Activated T-cell treated with anti-CD3 and anti-CD28 coated beads, Interleukin-2, amount 50 U/mL, for 4 hours (primary cell): ENCODE measurements at regions not wholly inside any gene's neighbourhood (a gene's known extent, or its start where the extent isn't known, plus 50 kb on each side); places are given as distances from the start of the nearest gene placed in this dataset.

Experiments used
- ATAC-seq, 2 donors: fragments of 200-7000 bp; cut with Tn5 transposase; one replicate each; pipeline ENCODE4 v1.10.0; 2021
- DNase-seq: peaks from one replicate; pipeline ENCODE4 v3.0.0-alpha.2; 2020
- H3K27me3 Mint-ChIP-seq: one replicate; pipeline ENCODE4 v1.8.0; 2021; ENCODE audit warnings: low read depth, mixed read lengths
- H3K36me3 Mint-ChIP-seq: one replicate; pipeline ENCODE4 v1.8.0; 2022; ENCODE audit warnings: mixed read lengths; ENCODE audit not compliant: insufficient read depth
- H3K4me1 Mint-ChIP-seq: one replicate; pipeline ENCODE4 v1.8.0; 2021; ENCODE audit warnings: low read depth, mixed read lengths
- H3K4me3 Mint-ChIP-seq: one replicate; pipeline ENCODE4 v1.8.0; 2021; ENCODE audit warnings: mild to moderate bottlenecking, moderate library complexity, mixed read lengths
- H3K9me3 Mint-ChIP-seq: one replicate; pipeline ENCODE4 v1.8.0; 2021; ENCODE audit warnings: mixed read lengths

DNA sequence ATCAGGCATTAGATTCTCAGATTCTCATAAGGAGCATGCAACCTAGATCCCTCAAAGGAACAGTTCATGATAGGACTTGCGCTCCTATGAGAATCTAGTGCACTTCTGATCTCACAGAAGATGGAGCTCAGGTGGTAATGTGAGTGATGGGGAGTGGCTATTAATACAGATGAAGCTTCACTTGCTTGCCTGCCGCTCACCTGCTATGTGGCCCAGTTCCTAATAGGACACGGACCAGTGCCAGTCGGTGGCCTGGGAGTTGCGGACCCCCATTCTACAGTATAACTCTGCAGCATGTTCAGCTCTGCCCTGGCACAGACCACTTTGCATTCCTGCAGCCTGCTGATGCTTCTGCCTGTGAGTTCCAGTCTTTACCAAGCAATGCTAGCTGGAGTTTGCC is 581.3 kb upstream of the KLF4 start:
- H3K9me3 Mint-ChIP-seq = peaks cover 1% of the 10 kb centered on the region
- ATAC-seq (no peak), DNase-seq (no peak)
- no peaks in the 10 kb centered on the region for H3K27me3 Mint-ChIP-seq
- no peaks in the 10 kb centered on the region for H3K4me1 Mint-ChIP-seq
- no peaks in the 10 kb centered on the region for H3K36me3 Mint-ChIP-seq
- H3K4me3 Mint-ChIP-seq = no peak overlapping the region

DNA sequence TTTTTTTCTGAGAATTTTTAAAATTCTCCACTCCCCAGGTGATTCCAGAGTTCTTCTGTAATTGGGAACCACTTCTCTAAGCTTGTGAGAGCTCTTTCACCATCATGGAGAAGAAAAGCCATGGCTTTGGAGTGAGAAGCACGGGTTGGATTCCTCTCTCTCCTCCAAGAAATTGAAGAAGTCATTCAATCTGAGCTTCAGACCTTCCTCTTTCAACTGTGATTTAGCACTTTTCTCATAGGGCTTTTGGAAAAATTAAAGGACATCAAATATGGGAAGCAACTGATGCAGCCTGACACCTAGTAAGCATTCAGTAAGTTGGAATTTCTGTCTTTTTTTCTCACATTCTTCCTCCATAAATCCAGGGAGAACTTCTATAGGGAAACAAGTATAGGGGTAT is 580.4 kb upstream of the KLF4 start:
- H3K4me1 Mint-ChIP-seq = no peaks in the 10 kb centered on the region
- DNase-seq (no peak), ATAC-seq (no peak)
- no peaks in the 10 kb centered on the region for H3K27me3 Mint-ChIP-seq
- no peak overlapping the region for H3K4me3 Mint-ChIP-seq
- H3K9me3 Mint-ChIP-seq = peaks cover 5% of the 10 kb centered on the region
- no peaks in the 10 kb centered on the region for H3K36me3 Mint-ChIP-seq

DNA sequence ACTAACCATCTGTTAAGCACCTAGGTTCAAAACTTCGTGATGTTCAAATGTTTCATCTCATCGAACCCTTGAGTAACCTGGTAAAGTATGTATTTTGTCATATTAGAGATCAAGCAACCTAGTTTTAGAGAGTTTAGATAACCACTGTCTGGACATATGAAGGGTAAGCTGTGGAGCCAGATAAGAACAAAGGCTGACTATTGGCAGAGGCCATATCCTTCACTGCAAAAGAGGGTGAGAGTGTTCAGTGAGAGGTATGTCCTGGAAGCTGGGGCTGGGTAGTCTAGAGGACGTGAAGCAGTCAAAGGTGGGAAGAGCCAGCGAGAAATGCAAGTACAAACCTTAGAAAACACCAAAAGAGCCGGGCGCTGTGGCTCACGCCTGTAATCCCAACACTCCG is 573.1 kb upstream of the KLF4 start:
- Mint-ChIP-seq H3K9me3 (peaks cover 10% of the 10 kb centered on the region), H3K4me1 (no peaks in the 10 kb centered on the region), H3K4me3 (no peak overlapping the region), H3K36me3 (no peaks in the 10 kb centered on the region), H3K27me3 (no peaks in the 10 kb centered on the region)
- no peak for DNase-seq
- no peak for ATAC-seq

DNA sequence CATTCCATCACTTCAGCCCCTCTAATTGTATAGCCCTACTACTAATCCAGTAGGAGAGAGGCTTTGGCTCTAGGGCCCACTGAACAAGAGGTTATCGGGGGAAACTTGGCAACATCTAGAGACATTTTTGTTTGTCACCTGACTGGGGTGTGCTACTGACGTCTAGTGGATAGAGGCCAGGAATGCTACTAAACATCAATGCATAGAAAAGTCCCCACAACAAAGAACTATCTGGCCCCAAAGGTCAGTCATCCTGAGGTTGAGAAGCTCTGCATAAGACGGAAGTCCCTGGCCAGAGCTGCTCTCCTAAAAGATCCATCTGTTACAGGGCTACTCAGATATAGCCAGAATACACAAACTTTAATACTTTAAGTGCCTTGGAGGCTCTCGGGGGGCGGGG is 570.6 kb upstream of the KLF4 start:
- H3K27me3 Mint-ChIP-seq = no peaks in the 10 kb centered on the region
- H3K9me3 Mint-ChIP-seq = peaks cover 5% of the 10 kb centered on the region
- no peaks in the 10 kb centered on the region for H3K36me3 Mint-ChIP-seq
- ATAC-seq (no peak), DNase-seq (no peak)
- H3K4me1 Mint-ChIP-seq = no peaks in the 10 kb centered on the region
- no peak overlapping the region for H3K4me3 Mint-ChIP-seq

DNA sequence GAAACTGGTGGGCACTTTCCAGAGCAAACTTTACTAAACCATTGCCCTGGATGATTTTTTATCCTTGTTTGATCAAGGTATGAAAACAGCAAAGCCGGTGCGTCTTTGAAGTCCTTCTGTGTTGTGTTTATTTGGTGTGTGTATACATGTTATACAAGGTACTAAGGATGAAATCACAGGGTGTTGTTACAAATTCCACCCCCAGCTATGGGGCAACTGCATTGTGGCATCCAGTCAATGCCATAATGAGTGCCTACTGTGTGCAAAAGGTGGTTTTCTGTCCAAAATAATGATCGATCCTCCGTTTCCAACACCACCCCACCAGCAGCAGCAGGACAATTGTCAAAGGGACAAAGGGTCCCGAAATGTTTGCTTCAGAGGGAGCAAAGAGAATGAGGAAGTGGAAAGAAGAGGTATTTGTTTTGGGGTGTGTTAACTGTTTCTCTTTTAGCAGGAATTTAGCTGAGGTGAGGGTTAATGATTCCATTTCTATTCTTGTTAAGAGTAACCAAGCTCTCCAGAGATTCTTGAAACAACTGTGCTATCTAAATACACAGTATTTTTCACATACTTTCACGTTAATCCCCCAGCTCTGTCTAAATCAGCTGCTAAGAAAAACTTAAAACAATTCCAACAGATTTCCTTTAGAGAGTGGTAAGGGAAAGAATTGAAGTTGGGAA is 568.7 kb upstream of the KLF4 start:
- H3K36me3 Mint-ChIP-seq = no peaks in the 10 kb centered on the region
- ATAC-seq (no peak), DNase-seq (no peak)
- no peaks in the 10 kb centered on the region for H3K27me3 Mint-ChIP-seq
- H3K9me3 Mint-ChIP-seq = no peaks in the 10 kb centered on the region
- H3K4me3 Mint-ChIP-seq = no peak overlapping the region
- H3K4me1 Mint-ChIP-seq = no peaks in the 10 kb centered on the region

DNA sequence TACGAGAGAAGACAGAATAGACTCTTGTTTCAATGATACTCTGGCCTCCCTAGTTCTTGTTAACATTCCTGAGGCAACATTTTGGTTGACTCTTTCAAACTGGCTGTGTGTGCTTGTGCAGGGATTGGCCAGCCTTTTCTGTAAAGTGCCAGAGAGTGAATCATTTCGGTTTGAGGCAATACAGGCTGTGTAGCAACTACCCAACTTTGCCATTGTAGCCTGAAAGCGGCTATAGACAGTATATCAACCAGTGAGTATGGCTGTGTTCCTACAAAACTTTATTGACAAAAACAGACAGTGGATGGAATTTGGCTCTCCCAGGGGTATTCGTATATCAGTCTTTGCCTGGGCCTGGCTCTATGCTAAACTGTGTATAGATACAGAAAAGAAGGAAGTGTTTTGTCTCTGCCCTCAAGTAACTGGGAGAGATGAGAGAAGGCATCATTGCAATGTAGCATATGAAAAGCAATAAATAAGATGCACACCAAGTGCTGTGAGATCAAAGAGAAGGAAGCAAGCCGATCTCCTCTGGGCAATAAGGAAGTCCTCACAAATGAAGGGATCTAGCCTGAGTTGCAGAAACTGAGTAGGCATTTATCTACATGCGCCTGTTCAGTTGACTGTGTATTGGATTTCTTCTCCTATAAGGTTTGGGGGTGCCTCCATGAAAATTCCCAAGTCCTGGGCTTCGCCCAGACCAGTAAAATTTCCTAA is 568.0 kb upstream of the KLF4 start:
- no peaks in the 10 kb centered on the region for H3K4me1 Mint-ChIP-seq
- DNase-seq = no peak
- no peak overlapping the region for H3K4me3 Mint-ChIP-seq
- no peaks in the 10 kb centered on the region for H3K9me3 Mint-ChIP-seq
- no peak for ATAC-seq
- no peaks in the 10 kb centered on the region for H3K36me3 Mint-ChIP-seq
- no peaks in the 10 kb centered on the region for H3K27me3 Mint-ChIP-seq

DNA sequence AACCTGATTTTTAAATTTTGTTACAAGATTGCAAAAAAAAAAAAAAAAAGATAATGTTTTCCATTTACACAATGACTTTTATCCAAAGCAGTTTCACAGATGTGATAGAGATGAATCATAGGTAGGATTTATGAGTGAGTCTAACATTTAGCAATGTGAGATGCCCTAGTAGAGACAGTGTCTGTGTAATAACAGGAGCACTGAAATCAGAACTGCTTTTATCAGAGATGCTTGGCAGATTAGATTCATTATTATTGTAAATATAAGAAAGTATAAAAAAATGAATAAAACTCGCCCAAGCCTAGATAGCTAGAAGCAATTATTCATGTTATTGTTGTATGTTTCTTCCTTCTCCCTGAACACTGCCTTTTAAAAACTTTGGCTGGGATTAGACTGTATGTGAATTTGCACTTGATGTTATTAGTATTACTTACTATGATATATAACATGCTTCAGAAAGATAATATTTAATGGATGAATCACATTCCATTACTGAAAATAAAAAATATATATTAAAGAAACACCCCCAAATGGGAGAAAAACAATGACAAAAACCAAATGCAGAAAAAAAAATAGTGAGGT is 567.3 kb upstream of the KLF4 start:
- no peaks in the 10 kb centered on the region for H3K27me3 Mint-ChIP-seq
- no peaks in the 10 kb centered on the region for H3K9me3 Mint-ChIP-seq
- no peak overlapping the region for H3K4me3 Mint-ChIP-seq
- no peaks in the 10 kb centered on the region for H3K36me3 Mint-ChIP-seq
- no peaks in the 10 kb centered on the region for H3K4me1 Mint-ChIP-seq
- ATAC-seq = no peak
- no peak for DNase-seq

DNA sequence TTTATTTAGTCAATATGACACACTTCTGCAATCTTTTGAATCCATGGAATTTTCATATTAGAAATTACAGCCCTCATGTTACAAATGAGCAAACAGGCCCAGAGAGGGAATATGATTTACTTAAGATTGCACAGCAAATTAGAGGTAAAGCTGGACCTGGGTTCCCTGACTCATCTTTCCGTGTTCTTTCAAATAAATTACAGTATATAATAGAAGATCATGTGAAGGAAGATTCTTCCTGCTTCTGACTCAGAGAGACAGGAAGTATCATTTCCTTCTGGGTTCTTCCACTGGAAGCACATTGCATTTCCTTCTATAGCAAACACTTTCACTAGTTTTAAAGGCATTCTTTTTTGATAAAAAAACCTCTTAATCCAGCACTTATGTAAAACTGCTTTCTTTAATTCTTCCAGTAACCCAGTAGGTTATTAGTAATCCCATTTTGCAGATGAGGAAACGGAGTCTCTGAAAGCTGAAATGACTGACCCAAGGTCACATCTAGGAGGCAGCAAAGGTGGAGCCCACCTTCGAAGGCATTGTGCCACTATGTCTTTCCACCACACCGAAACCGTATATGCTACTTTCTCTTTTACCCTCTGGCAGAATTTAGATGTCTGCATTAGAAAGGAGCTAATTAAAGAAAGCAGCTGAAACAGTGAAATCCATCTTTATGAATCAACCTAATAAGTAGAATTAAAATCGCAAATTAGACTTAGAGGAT is 566.7 kb upstream of the KLF4 start:
- Mint-ChIP-seq H3K4me1 (no peaks in the 10 kb centered on the region), H3K9me3 (no peaks in the 10 kb centered on the region), H3K27me3 (no peaks in the 10 kb centered on the region), H3K4me3 (no peak overlapping the region), H3K36me3 (no peaks in the 10 kb centered on the region)
- ATAC-seq (no peak), DNase-seq (no peak)

DNA sequence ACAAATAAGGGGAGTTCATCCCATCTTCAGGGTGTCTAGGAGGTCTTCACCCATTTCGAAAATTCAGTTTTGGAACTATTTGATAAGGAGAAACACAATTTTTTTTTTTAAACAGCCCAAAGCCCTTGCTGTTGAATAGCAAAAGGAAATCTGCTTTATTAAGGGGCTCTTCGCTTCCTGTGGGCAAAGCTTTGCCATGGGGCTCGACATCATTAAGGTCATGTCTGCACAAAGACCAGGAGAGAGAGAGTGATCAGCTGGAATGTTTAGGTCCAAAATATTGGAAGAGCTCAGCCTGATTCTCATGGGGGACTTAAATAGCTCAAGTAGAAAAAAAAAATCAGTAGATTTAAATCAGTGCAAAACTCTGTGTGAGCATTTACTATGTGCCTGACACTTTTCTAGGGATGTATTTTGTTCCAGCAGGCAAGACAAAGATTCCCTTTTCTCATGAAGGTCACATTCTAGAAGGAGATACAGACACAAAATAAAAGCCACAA is 564.6 kb upstream of the KLF4 start:
- Mint-ChIP-seq H3K27me3 (no peaks in the 10 kb centered on the region), H3K9me3 (peaks cover 3% of the 10 kb centered on the region), H3K4me1 (no peaks in the 10 kb centered on the region), H3K4me3 (no peak overlapping the region), H3K36me3 (no peaks in the 10 kb centered on the region)
- ATAC-seq (no peak), DNase-seq (no peak)

DNA sequence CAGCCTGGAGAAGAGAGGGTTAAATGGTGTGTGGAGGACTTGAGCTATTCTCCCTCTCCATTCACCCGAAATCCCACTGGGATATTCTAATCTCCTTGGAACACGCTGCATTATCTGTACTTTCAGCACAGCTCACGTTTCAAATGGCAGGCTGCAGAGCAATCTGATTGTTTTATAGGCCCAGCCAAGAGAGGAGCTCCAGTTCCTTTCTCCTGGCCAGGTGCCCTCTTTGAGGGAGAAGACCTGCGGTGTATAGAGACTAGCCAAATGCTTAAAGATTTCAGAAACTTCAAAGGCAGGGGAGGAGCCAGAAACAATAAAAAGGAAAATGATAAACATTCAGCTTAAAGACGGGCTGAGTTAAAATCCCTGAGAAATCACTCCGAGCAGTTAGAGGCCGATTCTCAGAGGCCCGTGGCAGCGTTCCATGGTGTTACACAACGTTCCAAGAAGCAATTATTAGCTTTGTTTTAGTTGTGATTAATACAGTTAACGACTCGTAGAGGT is 564.0 kb upstream of the KLF4 start:
- DNase-seq (no peak), ATAC-seq (no peak)
- H3K4me3 Mint-ChIP-seq = no peak overlapping the region
- no peaks in the 10 kb centered on the region for H3K36me3 Mint-ChIP-seq
- H3K27me3 Mint-ChIP-seq = no peaks in the 10 kb centered on the region
- H3K4me1 Mint-ChIP-seq = no peaks in the 10 kb centered on the region
- peaks cover 3% of the 10 kb centered on the region for H3K9me3 Mint-ChIP-seq

DNA sequence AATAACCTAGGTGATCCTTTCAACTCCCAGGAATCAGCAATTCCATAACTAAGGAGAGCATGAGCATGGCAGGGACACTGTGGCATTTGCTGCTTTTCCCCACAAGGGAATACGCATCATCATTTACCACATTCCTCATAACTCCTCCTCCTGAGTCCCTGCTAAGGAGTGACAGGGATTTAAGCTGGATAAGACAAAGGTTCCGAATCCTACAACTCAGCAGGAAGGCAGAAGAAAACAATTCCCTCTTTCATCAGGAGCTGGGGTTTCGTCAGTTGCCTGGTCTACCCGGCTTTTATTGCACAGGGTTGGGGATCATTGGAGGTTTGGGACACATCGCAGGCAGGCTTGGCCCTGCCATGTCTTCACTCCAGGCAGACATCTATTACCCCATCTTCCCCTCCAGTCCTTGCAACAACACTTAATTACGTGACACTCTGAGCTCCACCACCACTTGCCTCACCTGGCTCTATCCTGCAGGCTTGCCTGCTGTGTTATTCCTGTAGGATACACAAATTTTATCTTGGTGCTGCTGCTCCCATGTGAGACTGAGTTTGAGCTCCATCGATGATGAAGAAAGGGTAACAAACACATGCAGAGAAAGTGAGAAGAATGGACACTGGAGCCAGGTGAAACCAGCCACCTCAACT is 563.0 kb upstream of the KLF4 start:
- ATAC-seq (no peak), DNase-seq (no peak)
- Mint-ChIP-seq H3K9me3 (peaks cover 3% of the 10 kb centered on the region), H3K4me3 (no peak overlapping the region), H3K27me3 (no peaks in the 10 kb centered on the region), H3K36me3 (no peaks in the 10 kb centered on the region), H3K4me1 (no peaks in the 10 kb centered on the region)

DNA sequence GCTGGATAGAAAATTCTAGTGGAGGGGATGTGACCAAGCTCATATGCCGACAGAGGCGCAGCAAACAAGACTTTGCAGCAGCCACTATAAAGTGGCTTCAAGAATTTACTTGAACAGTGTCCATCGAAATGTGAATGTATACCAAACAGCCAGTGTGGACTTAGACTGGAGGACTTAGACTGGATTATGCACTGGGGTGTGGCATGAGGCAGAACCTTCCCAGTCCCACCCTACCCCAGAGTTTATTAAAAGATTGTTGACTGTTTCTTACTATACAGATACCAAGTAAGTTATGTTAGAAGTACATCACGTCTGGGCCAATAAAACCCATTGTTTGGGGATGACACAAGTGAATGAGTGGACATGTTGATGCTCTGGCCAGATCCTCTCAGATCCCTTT is 561.3 kb upstream of the KLF4 start:
- H3K4me3 Mint-ChIP-seq = no peak overlapping the region
- H3K9me3 Mint-ChIP-seq = peaks cover 3% of the 10 kb centered on the region

DNA sequence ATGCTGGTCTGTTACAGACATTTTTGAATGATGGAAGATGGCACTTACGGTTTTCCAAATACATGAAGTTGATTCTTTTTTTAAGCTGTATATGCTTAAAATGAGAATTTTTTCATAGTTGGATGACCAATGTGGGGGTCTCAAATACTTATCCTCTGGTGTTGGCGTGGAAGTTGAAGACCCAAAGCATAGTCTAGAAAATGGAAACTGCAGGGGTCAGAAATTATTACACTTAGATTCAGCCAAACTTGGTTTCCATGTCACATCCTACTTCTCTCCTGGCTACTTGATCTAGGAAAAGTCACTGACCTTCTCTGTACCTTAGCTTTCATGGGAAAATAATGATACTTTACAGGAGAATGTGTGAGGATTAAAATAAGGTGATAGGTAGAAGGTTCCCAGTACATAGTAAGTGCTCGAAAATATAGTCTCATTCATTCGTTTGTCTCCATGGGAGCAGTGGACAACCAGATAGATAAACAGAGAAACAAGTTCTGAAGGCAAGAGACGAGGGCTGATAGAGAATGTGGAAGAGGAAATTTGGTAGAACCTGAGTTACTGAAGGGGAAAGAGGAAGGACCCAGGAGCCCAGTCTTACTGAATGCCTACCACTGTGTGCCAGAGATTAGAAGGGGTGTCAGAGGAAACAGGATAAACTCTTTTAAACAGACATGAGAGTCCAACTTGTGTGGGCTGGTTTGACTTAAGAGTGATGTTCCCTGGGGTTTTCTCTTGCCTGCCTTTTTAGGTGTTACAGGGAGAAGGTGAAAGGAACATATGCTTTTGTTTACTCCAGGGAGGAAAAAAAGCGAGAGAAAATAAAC is 560.3 kb upstream of the KLF4 start:
- no peaks in the 10 kb centered on the region for H3K27me3 Mint-ChIP-seq
- H3K4me3 Mint-ChIP-seq = no peak overlapping the region
- ATAC-seq (no peak), DNase-seq (no peak)
- no peaks in the 10 kb centered on the region for H3K36me3 Mint-ChIP-seq
- no peaks in the 10 kb centered on the region for H3K4me1 Mint-ChIP-seq
- H3K9me3 Mint-ChIP-seq = peaks cover 3% of the 10 kb centered on the region

More for the DNA sequence above, 561.3 kb upstream of the KLF4 start:
- H3K36me3 Mint-ChIP-seq = no peaks in the 10 kb centered on the region
- DNase-seq = no peak
- no peaks in the 10 kb centered on the region for H3K4me1 Mint-ChIP-seq
- no peak for ATAC-seq
- H3K27me3 Mint-ChIP-seq = no peaks in the 10 kb centered on the region
